ENCODE measurements at regions not wholly inside any gene's neighbourhood (a gene's known extent, or its start where the extent isn't known, plus 50 kb on each side); places are given as distances from the start of the nearest gene placed in this dataset.

- DNase-seq: no peak
Measured at GRCh38 chr20:50379049-50379990, 130.9 kb upstream of the PTPN1 start.

GRCh38 chr20:50379991-50380696 lies 130.0 kb upstream of the PTPN1 start:
- DNase-seq: no peak

DNA sequence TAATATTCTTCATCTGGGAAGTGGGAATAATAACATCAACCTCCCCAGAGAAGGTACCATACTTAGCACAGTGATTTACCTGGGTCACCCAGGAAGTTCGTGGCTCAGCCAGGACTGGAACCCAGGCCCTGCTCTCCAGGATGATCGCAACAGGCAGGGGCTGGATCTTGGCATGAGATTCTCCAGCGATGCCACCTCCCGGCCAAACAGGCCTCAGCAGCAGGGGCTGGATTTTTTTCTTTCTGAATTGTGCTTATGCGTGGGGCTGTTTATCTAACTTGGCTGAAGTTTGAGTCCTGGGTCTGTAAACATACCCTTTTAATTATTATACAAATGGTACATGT lies 129.5 kb upstream of the PTPN1 start:
- no peak for DNase-seq

DNA sequence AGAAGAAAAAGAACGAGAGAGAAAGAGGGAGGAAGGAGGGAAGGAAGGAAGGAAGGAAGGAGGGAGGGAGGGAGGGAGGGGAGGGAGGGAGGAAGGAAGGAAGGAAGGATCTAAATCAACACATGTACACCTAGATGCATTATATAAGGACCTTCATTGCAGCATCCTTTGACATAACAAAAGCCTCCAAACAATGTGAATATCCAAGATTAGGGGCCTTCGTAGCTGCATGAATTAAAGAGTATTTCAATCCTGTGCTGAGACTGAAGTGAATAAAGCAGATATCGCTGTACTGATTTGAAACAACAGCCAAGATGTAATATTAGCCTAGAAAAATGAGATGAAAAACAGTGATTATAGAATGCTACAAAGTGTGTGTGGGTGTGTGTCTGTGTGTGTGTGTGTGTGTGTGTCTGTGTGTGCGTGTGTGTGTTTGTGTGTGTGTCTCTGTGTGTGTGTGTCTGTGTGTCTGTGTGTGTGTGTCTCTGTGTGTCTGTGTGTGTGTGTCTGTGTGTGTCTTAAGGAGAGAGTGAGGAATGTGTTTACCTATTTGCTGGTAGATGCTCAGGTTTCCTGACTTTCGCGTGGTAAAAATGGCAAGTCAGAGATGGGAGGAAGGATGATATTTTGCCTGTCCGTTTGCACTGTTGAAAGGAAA lies 129.0 kb upstream of the PTPN1 start:
- DNase-seq: no peak

DNA sequence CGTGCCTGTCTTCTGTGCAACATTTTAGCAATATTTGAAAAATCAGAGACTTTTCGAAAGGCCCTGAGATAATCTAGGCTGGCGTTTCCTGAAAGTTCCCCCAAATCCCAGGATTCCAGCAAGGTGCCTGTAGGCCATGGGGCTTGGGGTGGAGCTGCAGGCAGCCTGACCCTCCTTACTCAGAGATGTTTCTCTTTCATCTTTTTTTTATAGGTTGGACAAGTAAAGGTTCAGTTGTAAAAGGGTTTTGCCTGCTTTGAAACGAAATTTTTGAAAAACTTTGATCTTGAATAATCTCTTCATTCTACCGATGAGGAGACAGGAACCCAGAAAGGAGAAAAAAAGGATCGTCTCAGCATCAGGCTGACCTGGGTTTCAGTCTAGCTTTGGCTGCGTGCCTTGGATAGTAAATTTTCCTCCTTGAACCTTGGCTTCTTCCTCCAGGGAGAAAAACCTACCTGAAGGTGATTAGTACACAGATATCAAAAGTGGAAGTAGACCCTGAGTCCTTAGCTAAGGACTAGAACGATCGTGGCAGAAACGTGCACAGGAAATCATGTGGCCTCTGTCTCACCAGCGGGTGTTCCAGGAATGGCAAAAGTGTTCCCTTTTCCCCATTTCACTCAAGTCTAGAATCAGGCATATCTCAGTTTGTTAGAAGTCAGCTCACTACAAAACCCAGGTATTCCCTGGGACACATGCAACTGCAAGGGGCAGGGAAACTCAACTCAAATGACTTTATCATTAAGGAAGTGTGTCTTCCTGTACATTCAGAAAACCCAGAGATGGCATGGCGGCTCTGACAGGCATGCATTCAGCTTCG lies 128.2 kb upstream of the PTPN1 start:
- DNase-seq: peak; percentile 62

GRCh38 chr20:50385733-50386640 lies 124.2 kb upstream of the PTPN1 start:
- peak; percentile 90 for DNase-seq

GRCh38 chr20:50386641-50386960 lies 123.6 kb upstream of the PTPN1 start:
- DNase-seq: no peak

GRCh38 chr20:50387218-50387995 lies 122.8 kb upstream of the PTPN1 start:
- no peak for DNase-seq

GRCh38 chr20:50387996-50388332 lies 122.2 kb upstream of the PTPN1 start:
- peak; percentile 50 for DNase-seq

- no peak for DNase-seq
Measured at GRCh38 chr20:50388733-50389437, 121.3 kb upstream of the PTPN1 start.

- DNase-seq: no peak
Measured at GRCh38 chr20:50389438-50389807, 120.8 kb upstream of the PTPN1 start.

GRCh38 chr20:50389808-50390684 lies 120.1 kb upstream of the PTPN1 start:
- DNase-seq: no peak

- DNase-seq: no peak
Measured at GRCh38 chr20:50390685-50391443, 119.3 kb upstream of the PTPN1 start.

- no peak for DNase-seq
Measured at GRCh38 chr20:50391444-50392137, 118.6 kb upstream of the PTPN1 start.

DNA sequence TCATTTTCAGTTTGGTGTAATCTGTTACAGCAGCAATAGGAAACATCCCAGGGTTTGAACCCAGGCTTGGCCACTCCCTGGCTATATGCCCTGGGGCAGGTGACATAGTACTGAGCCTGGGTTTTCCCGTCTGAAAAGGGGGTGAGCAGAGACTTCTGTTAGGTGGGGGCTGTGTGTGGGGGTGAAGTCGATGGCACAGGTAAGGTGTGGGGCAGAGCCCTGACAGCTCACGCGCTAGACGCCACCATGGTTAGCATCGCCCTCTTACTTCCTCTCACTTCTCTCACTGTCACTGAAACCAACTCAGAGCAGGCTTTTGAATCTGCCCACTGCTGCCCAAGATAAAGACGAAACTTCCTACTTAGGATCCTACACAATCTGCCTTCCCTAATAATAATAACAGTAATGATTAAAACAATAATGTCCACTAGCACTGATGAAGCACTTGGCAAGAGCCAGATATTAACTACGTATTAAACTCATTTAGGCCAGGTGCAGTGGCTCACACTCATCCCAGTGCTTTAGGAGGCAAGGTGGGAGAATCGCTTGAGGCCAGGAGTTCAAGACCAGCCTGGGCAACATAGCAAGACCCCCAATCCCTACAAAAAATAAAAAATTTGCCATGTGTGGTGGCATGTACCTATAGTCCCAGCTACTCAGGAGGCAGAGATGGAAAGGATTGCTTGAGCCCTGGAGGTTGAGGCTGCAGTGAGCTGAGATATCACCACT lies 117.9 kb upstream of the PTPN1 start:
- peak; percentile 30 for DNase-seq

GRCh38 chr20:50393242-50393641 lies 116.9 kb upstream of the PTPN1 start:
- no peak for DNase-seq

DNA sequence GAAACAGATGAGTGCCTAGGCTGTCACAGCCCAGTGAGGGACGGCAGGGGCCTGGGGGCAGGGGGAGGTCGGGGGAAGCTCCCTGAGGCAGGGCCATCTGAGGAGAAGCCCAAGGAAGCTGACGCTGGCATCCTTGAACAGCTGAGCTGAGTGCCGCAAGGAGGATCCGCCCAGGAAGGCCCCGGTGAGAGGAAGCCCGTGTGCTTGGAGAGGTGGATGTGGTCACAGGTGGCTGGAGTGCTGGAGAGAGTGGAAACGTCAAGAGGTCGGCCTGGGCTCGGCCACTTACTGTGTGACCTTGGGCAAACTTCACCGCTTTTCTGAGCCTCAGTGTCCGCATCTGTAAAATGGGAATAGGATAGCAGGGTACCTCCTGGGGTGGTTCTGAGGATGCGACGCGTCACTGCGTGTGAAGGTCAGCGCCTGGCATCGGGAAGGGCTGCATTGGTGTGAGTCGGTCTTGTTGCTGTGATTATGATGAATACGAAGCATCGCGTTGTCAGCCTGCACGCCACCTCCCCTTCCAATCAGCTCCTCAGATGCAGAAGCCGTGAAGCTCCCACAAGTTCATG lies 116.1 kb upstream of the PTPN1 start:
- DNase-seq: no peak
